Trophoblast cell (in vitro differentiated cells and primary cell): ENCODE measurements at regions not wholly inside any gene's neighbourhood (a gene's known extent, or its start where the extent isn't known, plus 50 kb on each side); places are given as distances from the start of the nearest gene placed in this dataset.

Experiments
- DNase-seq, 2 donors: peaks; one replicate each; pipeline ENCODE4 v3.0.0-alpha.2; 2016
- H2AFZ ChIP-seq: 2 replicates; pipeline ENCODE4 v1.6.1; 2013; ENCODE audit warnings: low read length, moderate library complexity, mild to moderate bottlenecking; ENCODE audit not compliant: insufficient read depth, poor library complexity
- H2AK5ac ChIP-seq: 2 replicates; pipeline ENCODE4 v1.6.1; 2013; ENCODE audit warnings: mild to moderate bottlenecking, low read length
- H2BK120ac ChIP-seq: 2 replicates; pipeline ENCODE4 v1.6.1; 2013; ENCODE audit warnings: low read length, mild to moderate bottlenecking, moderate library complexity; ENCODE audit not compliant: insufficient read depth, poor library complexity
- H2BK12ac ChIP-seq: 2 replicates; pipeline ENCODE4 v1.6.1; 2013; ENCODE audit warnings: mild to moderate bottlenecking, low read length, moderate library complexity
- H2BK5ac ChIP-seq: 2 replicates; pipeline ENCODE4 v1.6.1; 2013; ENCODE audit warnings: low read length, low read depth, moderate library complexity, mild to moderate bottlenecking; ENCODE audit not compliant: poor library complexity
- H3K14ac ChIP-seq: 2 replicates; pipeline ENCODE4 v1.6.1; 2013; ENCODE audit warnings: mild to moderate bottlenecking, low read length
- H3K18ac ChIP-seq: 2 replicates; pipeline ENCODE4 v1.6.1; 2013; ENCODE audit warnings: mild to moderate bottlenecking, low read length
- H3K23ac ChIP-seq: 2 replicates; pipeline ENCODE4 v1.6.1; 2013; ENCODE audit warnings: low read length
- H3K27ac ChIP-seq: 2 replicates; pipeline ENCODE4 v1.5.1; 2013; ENCODE audit warnings: low read depth, mild to moderate bottlenecking, inconsistent platforms, low read length, moderate library complexity
- H3K27me3 ChIP-seq: 2 replicates; pipeline ENCODE4 v1.6.1; 2013; ENCODE audit warnings: inconsistent platforms, mild to moderate bottlenecking, low read length, moderate library complexity; ENCODE audit not compliant: insufficient read depth
- H3K36me3 ChIP-seq, 2 experiments: 1 replicate in 1 of 2; 2 replicates in 1 of 2; pipeline ENCODE4 v1.6.1; 2013; ENCODE audit warnings: low read length in 2 of 2, mild to moderate bottlenecking in 2 of 2, moderate library complexity in 1 of 2; ENCODE audit not compliant: insufficient read depth in 2 of 2, control insufficient read depth in 1 of 2
- H3K4ac ChIP-seq: 2 replicates; pipeline ENCODE4 v1.6.1; 2013; ENCODE audit warnings: low read depth, mild to moderate bottlenecking, low read length, moderate library complexity
- H3K4me1 ChIP-seq, 2 experiments: 1 replicate in 1 of 2; 2 replicates in 1 of 2; pipeline ENCODE4 v1.6.1; 2013; ENCODE audit warnings: low read length in 2 of 2, mild to moderate bottlenecking in 2 of 2, moderate library complexity in 1 of 2; ENCODE audit not compliant: insufficient read depth in 2 of 2, control insufficient read depth in 1 of 2
- H3K4me2 ChIP-seq: 2 replicates; pipeline ENCODE4 v1.6.1; 2013; ENCODE audit warnings: inconsistent platforms, mild to moderate bottlenecking, low read length, moderate library complexity
- H3K4me3 ChIP-seq: 2 replicates; pipeline ENCODE4 v1.5.1; 2013; ENCODE audit warnings: mild to moderate bottlenecking, low read depth, low read length, inconsistent platforms
- H3K79me1 ChIP-seq: one replicate; pipeline ENCODE4 v1.6.1; 2013; ENCODE audit warnings: low read length
- H3K79me2 ChIP-seq: 2 replicates; pipeline ENCODE4 v1.6.1; 2013; ENCODE audit warnings: low read length, mild to moderate bottlenecking; ENCODE audit not compliant: control insufficient read depth, insufficient read depth, poor library complexity
- H3K9ac ChIP-seq: 2 replicates; pipeline ENCODE4 v1.6.1; 2013; ENCODE audit warnings: mild to moderate bottlenecking, low read length
- H3K9me3 ChIP-seq: 2 replicates; pipeline ENCODE4 v1.6.1; 2013; ENCODE audit warnings: low read depth, mild to moderate bottlenecking, control low read depth, inconsistent platforms, low read length; ENCODE audit not compliant: insufficient read depth
- H4K12ac ChIP-seq: 2 replicates; pipeline ENCODE4 v1.6.1; 2013; ENCODE audit warnings: low read depth, mild to moderate bottlenecking, low read length, moderate library complexity
- H4K8ac ChIP-seq: 2 replicates; pipeline ENCODE4 v1.6.1; 2013; ENCODE audit warnings: low read depth, mild to moderate bottlenecking, low read length, moderate library complexity
- H4K91ac ChIP-seq: one replicate; pipeline ENCODE4 v1.6.1; 2013; ENCODE audit warnings: low read depth, mild to moderate bottlenecking, low read length, moderate library complexity
- WGBS: extraction: QIAGEN DNeasy Blood & Tissue Kit; methylation state at CpG from one replicate; pipeline ENCODE4 v1.1.7; 2013; ENCODE audit warnings: missing lambda C conversion rate; ENCODE audit not compliant: insufficient read length, insufficient coverage; ENCODE audit errors: extremely low coverage; 5-methylcytosine and 5-hydroxymethylcytosine counted together

- H2AFZ ChIP-seq, result no peak overlapping the region
- H3K4ac ChIP-seq, result no peak overlapping the region
- no peak overlapping the region for H3K4me2 ChIP-seq
- H2BK120ac ChIP-seq, result no peak overlapping the region
- H3K23ac ChIP-seq, result no peak overlapping the region
- no peak overlapping the region for H4K91ac ChIP-seq
- no peaks in the 10 kb centered on the region for H3K79me2 ChIP-seq
- H3K79me1 ChIP-seq, result no peaks in the 10 kb centered on the region
- no peak overlapping the region for H3K18ac ChIP-seq
- no peak overlapping the region for H2AK5ac ChIP-seq
- H3K36me3 ChIP-seq, result no peaks in the 10 kb centered on the region
- no peaks in the 10 kb centered on the region for H3K4me1 ChIP-seq
- no CpG with 5 or more reads among the region's 1 CpG for WGBS
- no peak overlapping the region for H3K27ac ChIP-seq
- H3K9ac ChIP-seq, result no peak overlapping the region
- no peak overlapping the region for H4K12ac ChIP-seq
- no peak overlapping the region for H2BK12ac ChIP-seq
- no peak overlapping the region for H2BK5ac ChIP-seq
- H3K9me3 ChIP-seq, result no peaks in the 10 kb centered on the region
- H4K8ac ChIP-seq, result no peak overlapping the region
- DNase-seq, result no peak
- H3K27me3 ChIP-seq, result no peaks in the 10 kb centered on the region
- no peak overlapping the region for H3K14ac ChIP-seq
- H3K4me3 ChIP-seq, result no peak overlapping the region
Observed at GRCh38 chr2:6645004-6645403, 220.7 kb downstream of the CMPK2 start.

GRCh38 chr2:6645672-6646071 lies 220.0 kb downstream of the CMPK2 start:
- Histone ChIP-seq H3K36me3 (no peaks in the 10 kb centered on the region), H2BK120ac (no peak overlapping the region), H4K8ac (no peak overlapping the region), H3K23ac (no peak overlapping the region), H3K27me3 (no peaks in the 10 kb centered on the region), H4K12ac (no peak overlapping the region), H2AK5ac (no peak overlapping the region), H3K14ac (no peak overlapping the region), H2BK12ac (no peak overlapping the region), H3K9me3 (peaks cover 1% of the 10 kb centered on the region), H3K27ac (no peak overlapping the region), H3K4ac (no peak overlapping the region), H3K4me1 (no peaks in the 10 kb centered on the region), H3K18ac (no peak overlapping the region), H3K79me1 (no peaks in the 10 kb centered on the region), H3K4me3 (no peak overlapping the region), H4K91ac (no peak overlapping the region), H3K4me2 (no peak overlapping the region), H3K9ac (no peak overlapping the region), H2BK5ac (no peak overlapping the region), H3K79me2 (no peaks in the 10 kb centered on the region), H2AFZ (no peak overlapping the region)
- no peak for DNase-seq
- no CpG with 5 or more reads among the region's 1 CpG for WGBS

GRCh38 chr2:6647046-6647445 lies 218.7 kb downstream of the CMPK2 start:
- H3K36me3 ChIP-seq, result no peaks in the 10 kb centered on the region
- no peak overlapping the region for H3K4me3 ChIP-seq
- H3K18ac ChIP-seq, result no peak overlapping the region
- H3K23ac ChIP-seq, result no peak overlapping the region
- no peak for DNase-seq
- no peak overlapping the region for H3K9ac ChIP-seq
- H3K27me3 ChIP-seq, result no peaks in the 10 kb centered on the region
- no peak overlapping the region for H3K4me2 ChIP-seq
- no peak overlapping the region for H3K27ac ChIP-seq
- peaks cover 0 to 2% of the 10 kb centered on the region in 2 experiments for H3K4me1 ChIP-seq
- no peak overlapping the region for H2AK5ac ChIP-seq
- no peak overlapping the region for H4K91ac ChIP-seq
- no peak overlapping the region for H4K8ac ChIP-seq
- H2BK120ac ChIP-seq, result no peak overlapping the region
- H2BK5ac ChIP-seq, result no peak overlapping the region
- H3K4ac ChIP-seq, result no peak overlapping the region
- no peak overlapping the region for H4K12ac ChIP-seq
- H2AFZ ChIP-seq, result no peak overlapping the region
- no CpG with 5 or more reads among the region's 6 CpGs for WGBS
- no peak overlapping the region for H2BK12ac ChIP-seq
- H3K9me3 ChIP-seq, result peaks cover 1% of the 10 kb centered on the region
- no peak overlapping the region for H3K14ac ChIP-seq
- H3K79me2 ChIP-seq, result no peaks in the 10 kb centered on the region
- no peaks in the 10 kb centered on the region for H3K79me1 ChIP-seq

GRCh38 chr2:6648596-6649247 lies 217.0 kb downstream of the CMPK2 start:
- H3K27me3 ChIP-seq, result no peaks in the 10 kb centered on the region
- no peak for DNase-seq
- no peak overlapping the region for H4K12ac ChIP-seq
- no peak overlapping the region for H3K18ac ChIP-seq
- peaks cover 1% of the 10 kb centered on the region for H3K9me3 ChIP-seq
- H3K14ac ChIP-seq, result no peak overlapping the region
- no peaks in the 10 kb centered on the region for H3K36me3 ChIP-seq
- H2BK12ac ChIP-seq, result no peak overlapping the region
- H3K4ac ChIP-seq, result no peak overlapping the region
- H3K4me1 ChIP-seq, result peaks cover 7 to 9% of the 10 kb centered on the region in 2 experiments
- H2AFZ ChIP-seq, result no peak overlapping the region
- no peak overlapping the region for H2BK120ac ChIP-seq
- H3K4me2 ChIP-seq, result no peak overlapping the region
- no peak overlapping the region for H3K4me3 ChIP-seq
- no CpG with 5 or more reads among the region's 6 CpGs for WGBS
- H3K23ac ChIP-seq, result no peak overlapping the region
- no peak overlapping the region for H2BK5ac ChIP-seq
- no peak overlapping the region for H4K91ac ChIP-seq
- H2AK5ac ChIP-seq, result no peak overlapping the region
- H3K79me2 ChIP-seq, result no peaks in the 10 kb centered on the region
- no peak overlapping the region for H3K9ac ChIP-seq
- no peaks in the 10 kb centered on the region for H3K79me1 ChIP-seq
- H3K27ac ChIP-seq, result no peak overlapping the region
- no peak overlapping the region for H4K8ac ChIP-seq
